Fibroblast of the aortic adventitia (primary cell): ENCODE measurements at regions not wholly inside any gene's neighbourhood (a gene's known extent, or its start where the extent isn't known, plus 50 kb on each side); places are given as distances from the start of the nearest gene placed in this dataset.

Source experiments
- DNase-seq: peaks from one replicate; pipeline ENCODE4 v3.0.0-alpha.2; 2010; ENCODE audit warnings: low read depth
- H3K4me3 ChIP-seq: 2 replicates; pipeline ENCODE4 v1.5.1; 2011; ENCODE audit warnings: low read depth, mild to moderate bottlenecking, control low read depth, low read length, moderate library complexity
- TF ChIP-seq, protein P1 (sequence below): IDR thresholded peaks from 2 replicates; pipeline ENCODE4 v1.5.1; 2011; ENCODE audit warnings: mild to moderate bottlenecking, low read length, control low read depth, inconsistent platforms; ENCODE audit not compliant: insufficient read depth

DNA sequence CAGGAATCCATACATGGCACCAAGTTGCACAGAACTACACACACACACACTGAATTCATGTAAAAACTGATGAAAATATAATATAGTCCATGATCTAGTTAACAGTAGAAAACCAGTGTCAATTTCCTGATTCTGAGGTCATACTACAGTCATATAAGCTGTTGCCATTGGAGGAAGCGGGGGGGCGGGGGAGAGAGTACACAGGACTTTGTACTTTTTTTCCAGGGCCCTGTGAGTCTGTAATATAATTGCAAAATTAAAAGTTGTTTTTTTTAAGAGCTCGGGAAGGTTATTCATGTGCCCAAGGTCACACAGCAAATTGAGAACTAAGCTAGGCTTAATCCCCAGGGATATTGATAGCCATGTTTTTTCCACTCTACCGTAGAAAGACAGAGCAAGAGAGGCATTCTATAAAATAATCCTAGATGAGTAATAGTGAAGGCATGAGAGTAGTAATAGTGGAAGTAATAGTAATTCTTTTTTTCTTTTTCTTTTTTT lies 312.3 kb downstream of the MN1 start:
- peak; percentile 46 for DNase-seq
- TF ChIP-seq, protein P1, sequence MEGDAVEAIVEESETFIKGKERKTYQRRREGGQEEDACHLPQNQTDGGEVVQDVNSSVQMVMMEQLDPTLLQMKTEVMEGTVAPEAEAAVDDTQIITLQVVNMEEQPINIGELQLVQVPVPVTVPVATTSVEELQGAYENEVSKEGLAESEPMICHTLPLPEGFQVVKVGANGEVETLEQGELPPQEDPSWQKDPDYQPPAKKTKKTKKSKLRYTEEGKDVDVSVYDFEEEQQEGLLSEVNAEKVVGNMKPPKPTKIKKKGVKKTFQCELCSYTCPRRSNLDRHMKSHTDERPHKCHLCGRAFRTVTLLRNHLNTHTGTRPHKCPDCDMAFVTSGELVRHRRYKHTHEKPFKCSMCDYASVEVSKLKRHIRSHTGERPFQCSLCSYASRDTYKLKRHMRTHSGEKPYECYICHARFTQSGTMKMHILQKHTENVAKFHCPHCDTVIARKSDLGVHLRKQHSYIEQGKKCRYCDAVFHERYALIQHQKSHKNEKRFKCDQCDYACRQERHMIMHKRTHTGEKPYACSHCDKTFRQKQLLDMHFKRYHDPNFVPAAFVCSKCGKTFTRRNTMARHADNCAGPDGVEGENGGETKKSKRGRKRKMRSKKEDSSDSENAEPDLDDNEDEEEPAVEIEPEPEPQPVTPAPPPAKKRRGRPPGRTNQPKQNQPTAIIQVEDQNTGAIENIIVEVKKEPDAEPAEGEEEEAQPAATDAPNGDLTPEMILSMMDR = no peak
- H3K4me3 ChIP-seq = no peak overlapping the region

DNA sequence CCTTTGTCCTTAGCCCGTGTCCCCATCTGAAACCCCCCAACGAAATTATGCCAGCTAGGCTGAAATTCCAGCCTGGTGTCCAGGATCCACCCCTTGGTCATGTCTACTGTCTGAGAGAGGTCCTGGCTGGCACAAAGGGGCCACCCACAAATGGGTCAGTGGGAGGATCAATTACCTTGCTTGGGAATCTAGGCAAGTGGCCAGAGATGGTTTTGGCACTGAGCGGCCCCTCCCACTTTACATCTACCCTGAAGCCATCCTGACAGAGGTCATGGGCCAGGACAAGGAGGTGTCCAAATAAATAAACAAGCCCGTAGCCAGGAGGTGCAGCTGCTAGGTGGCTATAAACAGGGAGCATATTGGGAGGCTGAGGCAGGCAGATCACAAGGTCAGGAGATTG lies 311.5 kb downstream of the MN1 start:
- TF ChIP-seq, protein P1 = no peak
- no peak for DNase-seq

DNA sequence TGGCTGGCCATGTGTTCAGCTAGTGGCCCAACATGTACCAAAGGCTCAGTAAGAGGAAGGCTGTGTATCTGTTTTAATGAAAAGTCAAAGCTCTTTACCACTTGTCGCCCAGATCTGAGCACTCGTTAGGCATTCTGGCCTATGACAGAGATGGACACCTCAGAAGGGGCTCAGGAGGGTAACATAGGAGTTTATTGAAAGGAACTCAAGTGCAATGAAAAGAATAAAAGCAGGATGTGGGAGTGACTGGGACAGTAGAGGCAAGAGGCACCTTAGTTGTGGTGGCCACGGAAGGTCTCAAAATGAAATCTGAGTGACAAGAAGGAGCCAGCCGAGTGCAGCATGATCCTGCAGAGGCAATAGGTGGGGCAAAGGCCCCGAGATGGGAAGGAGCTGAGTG lies 309.7 kb downstream of the MN1 start:
- no peak for DNase-seq
- no peak overlapping the region for H3K4me3 ChIP-seq
- TF ChIP-seq, protein P1 = no peak

More for the DNA sequence above, 311.5 kb downstream of the MN1 start:
- H3K4me3 ChIP-seq = no peak overlapping the region

DNA sequence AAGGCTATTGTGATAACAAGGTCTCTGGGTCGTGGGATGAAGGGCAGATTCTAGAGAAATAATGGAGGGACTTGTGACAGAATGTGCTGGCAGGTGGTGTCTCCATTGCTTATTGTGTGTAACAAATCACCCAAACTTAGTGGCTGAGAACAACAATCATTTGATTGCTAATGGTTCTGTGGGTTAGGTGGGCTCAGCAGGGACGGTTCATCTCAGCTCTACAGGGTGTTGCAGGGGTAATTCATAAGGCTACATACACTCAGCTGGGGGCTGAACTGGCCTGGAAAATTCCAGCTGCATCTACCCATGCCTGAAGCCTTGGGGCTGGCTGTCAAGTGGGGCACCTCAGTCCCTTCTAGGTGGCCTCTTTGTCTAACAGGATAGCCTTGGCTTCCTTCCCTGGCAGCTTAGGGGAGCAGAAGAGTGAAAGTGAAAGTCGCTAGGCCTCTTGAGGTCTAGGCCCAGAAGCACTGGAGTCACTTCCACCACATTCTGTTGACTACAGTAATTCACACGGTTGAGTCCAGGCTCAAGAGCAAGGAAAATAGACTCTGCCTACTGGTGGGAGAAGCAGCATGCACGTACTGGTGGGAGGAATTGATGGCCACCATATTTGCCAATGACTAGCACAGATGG lies 308.9 kb downstream of the MN1 start:
- TF ChIP-seq, protein P1 = no peak
- H3K4me3 ChIP-seq = no peak overlapping the region
- DNase-seq = no peak

DNA sequence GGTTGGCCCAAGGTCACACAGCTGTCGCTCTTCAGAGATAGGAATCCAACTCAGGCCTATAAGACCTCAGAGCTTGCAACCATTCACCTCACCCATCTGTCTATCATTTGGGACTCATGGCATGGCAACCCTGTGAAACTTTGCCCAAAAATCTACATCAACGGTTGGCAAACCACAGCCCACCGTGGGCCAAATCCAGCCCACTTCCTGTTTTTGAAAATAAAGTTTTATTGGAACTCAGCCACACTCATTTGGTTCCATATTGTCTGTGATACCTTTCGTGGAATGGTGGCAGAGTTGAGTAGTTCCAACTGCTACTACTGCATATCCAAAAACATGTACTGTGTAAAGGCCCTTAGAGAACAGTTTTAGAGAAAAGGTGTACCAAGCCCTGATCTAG lies 307.8 kb downstream of the MN1 start:
- TF ChIP-seq, protein P1 = no peak
- H3K4me3 ChIP-seq = no peak overlapping the region
- no peak for DNase-seq

DNA sequence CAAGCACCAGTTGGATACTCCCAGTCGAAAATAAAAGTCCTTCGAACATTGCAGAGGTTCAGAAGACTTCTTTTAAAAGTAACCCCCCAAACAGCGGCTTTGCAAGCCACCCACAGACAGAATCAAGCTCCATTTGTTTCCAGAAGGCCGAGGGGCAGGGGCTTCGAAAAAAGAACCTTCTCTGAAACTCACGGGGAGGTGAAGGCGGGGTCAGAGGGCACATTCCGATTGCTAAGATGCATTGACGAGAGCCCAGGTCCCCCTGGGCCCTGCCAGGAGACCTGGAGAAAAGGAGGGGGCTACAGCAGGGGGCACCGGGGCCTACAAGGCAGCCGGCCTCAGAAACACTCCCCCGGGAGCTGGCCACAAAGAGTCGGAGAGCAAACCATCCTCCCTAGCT lies 306.8 kb downstream of the MN1 start:
- H3K4me3 ChIP-seq = no peak overlapping the region
- TF ChIP-seq, protein P1 = no peak
- DNase-seq = no peak

DNA sequence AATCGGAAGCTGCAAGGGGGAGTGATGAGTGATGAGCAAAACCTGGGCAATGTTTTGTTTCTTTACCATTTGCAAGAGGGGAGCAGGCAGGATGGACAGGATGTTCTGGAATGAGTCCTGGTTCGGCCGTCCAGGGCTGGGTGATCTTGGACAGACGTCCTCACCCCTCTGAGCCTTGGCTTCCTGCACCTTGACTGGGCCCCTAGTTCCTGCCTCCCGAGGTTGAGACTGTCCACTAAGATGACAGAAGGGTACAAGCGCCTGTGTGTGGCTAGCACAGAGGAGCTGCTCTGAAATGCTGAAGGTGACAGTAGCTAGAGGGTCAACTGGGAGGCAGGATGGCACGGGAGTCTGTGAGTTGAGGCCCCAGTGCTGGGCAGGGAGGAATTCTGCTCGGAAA lies 306.2 kb downstream of the MN1 start:
- TF ChIP-seq, protein P1 = no peak
- no peak for DNase-seq
- no peak overlapping the region for H3K4me3 ChIP-seq
